Adrenal gland (tissue), 9 donors: ENCODE measurements at regions not wholly inside any gene's neighbourhood (a gene's known extent, or its start where the extent isn't known, plus 50 kb on each side); places are given as distances from the start of the nearest gene placed in this dataset.

ENCODE experiments used
- DNase-seq, 7 donors: peaks; one replicate each; pipeline ENCODE4 v3.0.0-alpha.2; 2019 to 2020
- H3K27ac ChIP-seq, 5 donors: fragments of 200-600 bp; sonication (generic) in 4 of 5; 1 replicate in 3 of 5; 2 replicates in 2 of 5; pipeline versions ENCODE4 v1.5.1 to v1.8.0; 2016 to 2020; ENCODE audit warnings: mild to moderate bottlenecking in 1 of 5
- H3K27me3 ChIP-seq: fragments of 200-600 bp; 2 replicates; pipeline ENCODE4 v1.8.0; 2021
- H3K36me3 ChIP-seq, 2 donors: fragments of 200-600 bp; replicated peaks in 1 of 2; 1 replicate in 1 of 2; 2 replicates in 1 of 2; pipeline versions ENCODE4 v1.5.1 to v1.8.0; 2018 to 2022
- H3K4me1 ChIP-seq, 2 donors: fragments of 200-600 bp; replicated peaks in 1 of 2; 1 replicate in 1 of 2; 2 replicates in 1 of 2; pipeline versions ENCODE4 v1.5.1 to v1.8.0; 2018 to 2021
- H3K4me3 ChIP-seq, 4 donors: fragments of 200-600 bp; sonication (generic) in 3 of 4; one replicate each; pipeline ENCODE4 v1.5.1; 2016 to 2018
- H3K9me3 ChIP-seq, 3 donors: fragments of 200-600 bp; sonication (generic) in 1 of 3; replicated peaks in 1 of 3; 1 replicate in 2 of 3; 2 replicates in 1 of 3; pipeline versions ENCODE4 v1.5.1 to v1.8.0; 2016 to 2021
- CTCF ChIP-seq, 6 experiments: fragments of 450-650 bp in 4 of 6; fragments of 200-600 bp in 2 of 6; sonication (generic) in 1 of 6; IDR thresholded peaks; 1 replicate in 5 of 6; 2 replicates in 1 of 6; pipeline versions ENCODE4 v1.5.1 to v1.8.0; 2016 to 2021; ENCODE audit warnings: antibody characterized with exemption in 6 of 6, mild to moderate bottlenecking in 2 of 6, moderate library complexity in 1 of 6
- POLR2A ChIP-seq, 2 donors: fragments of 450-650 bp; IDR thresholded peaks; one replicate each; pipeline ENCODE4 v1.6.1; 2017; ENCODE audit warnings: antibody characterized with exemption in 2 of 2, mild to moderate bottlenecking in 2 of 2, moderate library complexity in 1 of 2
- WGBS, 4 donors: extraction: QIAGEN DNeasy Blood & Tissue Kit in 2 of 4; methylation state at CpG; one replicate each; pipeline versions ENCODE4 v1.1.5 to v1.1.7; 2013 to 2017; 5-methylcytosine and 5-hydroxymethylcytosine counted together
- intact Hi-C, 2 donors: fragments of 100-400 bp; cut with DNase I; formaldehyde crosslinking; loops; one replicate each; pipeline versions ENCODE4 v1.14.1 to v1.15.0; 2022 to 2023
- donor health status: healthy with polysubstance abuse.
- donor health status: Bipolar disorder and iron deficiency.
- donor health status: DM: yes; HTN: yes; CAD: no.
- donor health status: DM: no; HTN: no; CAD: no.
- donor health status: DM: no; HTN: no; CAD: no.

- 84 to 94% (median 88%) methylated on average over 2 of the region's 2 CpGs for WGBS, 4 donors
- H3K27ac ChIP-seq: no peak overlapping the region
- no peak for TF ChIP-seq POLR2A (IDR thresholded peaks at IDR 0.05)
- no peak for TF ChIP-seq CTCF (IDR thresholded peaks at IDR 0.05)
- H3K4me1 ChIP-seq: no peaks in the 10 kb centered on the region
- intact Hi-C loops: no loop called here
- no peaks in the 10 kb centered on the region for H3K9me3 ChIP-seq
- DNase-seq: no peak
- H3K27me3 ChIP-seq: no peaks in the 10 kb centered on the region
- H3K36me3 ChIP-seq: no peaks in the 10 kb centered on the region
- H3K4me3 ChIP-seq: no peak overlapping the region
These were observed 115.7 kb downstream of the RAB11FIP2 start for GRCh38 chr10:117931078-117931477.

GRCh38 chr10:117933036-117933435 lies 113.7 kb downstream of the RAB11FIP2 start:
- no peak for TF ChIP-seq CTCF (IDR thresholded peaks at IDR 0.05)
- no peak for TF ChIP-seq POLR2A (IDR thresholded peaks at IDR 0.05)
- H3K4me3 ChIP-seq: no peak overlapping the region
- H3K36me3 ChIP-seq: no peaks in the 10 kb centered on the region
- DNase-seq: no peak
- intact Hi-C loops: no loop called here
- no peak overlapping the region for H3K27ac ChIP-seq
- no peaks in the 10 kb centered on the region for H3K27me3 ChIP-seq
- no peaks in the 10 kb centered on the region for H3K4me1 ChIP-seq
- 67 to 79% (median 75%) methylated on average over 3 of the region's 3 CpGs for WGBS, 4 donors
- no peaks in the 10 kb centered on the region for H3K9me3 ChIP-seq

- Histone ChIP-seq H3K4me3 (no peak overlapping the region), H3K36me3 (no peaks in the 10 kb centered on the region), H3K9me3 (no peaks in the 10 kb centered on the region), H3K4me1 (no peaks in the 10 kb centered on the region), H3K27ac (no peak overlapping the region), H3K27me3 (no peaks in the 10 kb centered on the region)
- no peak for TF ChIP-seq POLR2A (IDR thresholded peaks at IDR 0.05)
- TF ChIP-seq CTCF (IDR thresholded peaks at IDR 0.05): no peak
- no peak for DNase-seq
- WGBS, 4 donors: 73 to 90% (median 80%) methylated on average over 3 of the region's 3 CpGs
- intact Hi-C loops: no loop called here
These were observed 112.3 kb downstream of the RAB11FIP2 start for GRCh38 chr10:117934477-117934876.

- Histone ChIP-seq H3K9me3 (no peaks in the 10 kb centered on the region), H3K27me3 (no peaks in the 10 kb centered on the region), H3K4me3 (no peak overlapping the region), H3K4me1 (no peaks in the 10 kb centered on the region), H3K36me3 (no peaks in the 10 kb centered on the region), H3K27ac (no peak overlapping the region)
- WGBS, 4 donors: 68 to 84% (median 76%) methylated on average over 9 of the region's 9 CpGs
- TF ChIP-seq POLR2A (IDR thresholded peaks at IDR 0.05): no peak
- no peak for TF ChIP-seq CTCF (IDR thresholded peaks at IDR 0.05)
- DNase-seq: no peak
- intact Hi-C loops: no loop called here
These were observed 110.6 kb downstream of the RAB11FIP2 start for GRCh38 chr10:117936141-117936540.
